Fibroblast of lung (primary cell): ENCODE measurements at regions not wholly inside any gene's neighbourhood (a gene's known extent, or its start where the extent isn't known, plus 50 kb on each side); places are given as distances from the start of the nearest gene placed in this dataset.
A peak's percentile ranks its signal among the peaks of the same experiment; 100 is the strongest.

Experiments
- DNase-seq, 2 donors: peaks; one replicate each; pipeline versions ENCODE4 v3.0.0 to v3.0.0-alpha.2; 2010; ENCODE audit warnings: low read depth in 2 of 2
- H2AFZ ChIP-seq: 2 replicates; pipeline ENCODE4 v1.5.1; 2012; ENCODE audit warnings: low read length, control low read depth, inconsistent platforms
- H3K27ac ChIP-seq: 2 replicates; pipeline ENCODE4 v1.5.1; 2011; ENCODE audit warnings: low read length, control low read depth; ENCODE audit not compliant: insufficient read depth
- H3K27me3 ChIP-seq: 2 replicates; pipeline ENCODE4 v1.5.1; 2011; ENCODE audit warnings: mild to moderate bottlenecking, low read length; ENCODE audit not compliant: control insufficient read depth, insufficient read depth
- H3K36me3 ChIP-seq: 2 replicates; pipeline ENCODE4 v1.5.1; 2011; ENCODE audit warnings: low read length; ENCODE audit not compliant: control insufficient read depth, insufficient read depth
- H3K4me1 ChIP-seq: 2 replicates; pipeline ENCODE4 v1.5.1; 2011; ENCODE audit warnings: low read length; ENCODE audit not compliant: control insufficient read depth, insufficient read depth; ENCODE audit errors: extremely low read depth
- H3K4me2 ChIP-seq: 2 replicates; pipeline ENCODE4 v1.5.1; 2011; ENCODE audit warnings: low read length, control low read depth; ENCODE audit not compliant: insufficient read depth; ENCODE audit errors: extremely low read depth
- H3K4me3 ChIP-seq, 4 experiments: fragments of 200-600 bp in 1 of 4; sonication (generic) in 1 of 4; replicated peaks in 1 of 4; 2 replicates each; pipeline ENCODE4 v1.5.1; 2011 to 2016; ENCODE audit warnings: low read length in 4 of 4, low read depth in 3 of 4, mild to moderate bottlenecking in 3 of 4, control low read depth in 2 of 4, inconsistent platforms in 1 of 4, mixed read lengths in 1 of 4; ENCODE audit not compliant: insufficient read depth in 1 of 4; ENCODE audit errors: control extremely low read depth in 1 of 4
- H3K79me2 ChIP-seq: 2 replicates; pipeline ENCODE4 v1.5.1; 2012; ENCODE audit warnings: mild to moderate bottlenecking, low read length, inconsistent platforms; ENCODE audit not compliant: control insufficient read depth, insufficient read depth
- H3K9ac ChIP-seq: 2 replicates; pipeline ENCODE4 v1.5.1; 2011; ENCODE audit warnings: mild to moderate bottlenecking, low read length, control low read depth; ENCODE audit not compliant: insufficient read depth
- H3K9me3 ChIP-seq: 2 replicates; pipeline ENCODE4 v1.5.1; 2012; ENCODE audit warnings: low read depth, low read length; ENCODE audit not compliant: control insufficient read depth, insufficient read depth
- H4K20me1 ChIP-seq: 2 replicates; pipeline ENCODE4 v1.5.1; 2011; ENCODE audit warnings: low read length; ENCODE audit not compliant: control insufficient read depth, insufficient read depth; ENCODE audit errors: extremely low read depth
- EZH2 ChIP-seq: IDR thresholded peaks from 2 replicates; pipeline ENCODE4 v1.5.1; 2012; ENCODE audit warnings: low read length, control low read depth, mild to moderate bottlenecking; ENCODE audit errors: missing control alignments
- TF ChIP-seq, protein P1 (sequence below), 2 donors: IDR thresholded peaks in 1 of 2; conservative IDR thresholded peaks in 1 of 2; 1 replicate in 1 of 2; 2 replicates in 1 of 2; pipeline ENCODE4 v1.5.1; 2011 to 2012; ENCODE audit warnings: low read length in 2 of 2, control low read depth in 1 of 2, inconsistent platforms in 1 of 2, low read depth in 1 of 2, mild to moderate bottlenecking in 1 of 2

DNA sequence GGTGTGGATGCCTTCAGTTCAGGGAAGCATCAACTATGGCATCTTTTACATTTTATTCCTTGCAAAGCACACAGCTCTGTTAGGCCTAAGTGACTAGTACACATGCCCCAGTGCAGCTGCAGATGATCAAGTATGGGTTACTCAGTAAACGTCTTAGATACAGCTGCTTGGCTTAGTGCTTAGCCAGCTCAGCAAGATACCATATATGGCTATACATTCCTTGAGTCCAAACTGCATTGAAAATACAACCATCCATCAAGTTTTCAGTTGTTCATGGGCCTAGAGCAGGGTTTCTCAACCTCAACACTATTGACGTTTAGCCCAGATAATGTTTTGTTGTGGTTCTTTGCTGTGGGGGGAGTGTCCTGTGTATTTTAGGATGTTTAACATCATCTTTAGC, 769.9 kb downstream of the TSN start:
- Histone ChIP-seq H4K20me1 (no peaks in the 10 kb centered on the region), H3K27ac (no peak overlapping the region), H3K36me3 (no peaks in the 10 kb centered on the region), H3K79me2 (no peaks in the 10 kb centered on the region), H3K9me3 (no peaks in the 10 kb centered on the region), H3K9ac (no peak overlapping the region), H2AFZ (no peak overlapping the region), H3K4me1 (no peaks in the 10 kb centered on the region), H3K27me3 (no peaks in the 10 kb centered on the region), H3K4me2 (no peak overlapping the region), H3K4me3 (no peak overlapping the region)
- TF ChIP-seq, protein P1, sequence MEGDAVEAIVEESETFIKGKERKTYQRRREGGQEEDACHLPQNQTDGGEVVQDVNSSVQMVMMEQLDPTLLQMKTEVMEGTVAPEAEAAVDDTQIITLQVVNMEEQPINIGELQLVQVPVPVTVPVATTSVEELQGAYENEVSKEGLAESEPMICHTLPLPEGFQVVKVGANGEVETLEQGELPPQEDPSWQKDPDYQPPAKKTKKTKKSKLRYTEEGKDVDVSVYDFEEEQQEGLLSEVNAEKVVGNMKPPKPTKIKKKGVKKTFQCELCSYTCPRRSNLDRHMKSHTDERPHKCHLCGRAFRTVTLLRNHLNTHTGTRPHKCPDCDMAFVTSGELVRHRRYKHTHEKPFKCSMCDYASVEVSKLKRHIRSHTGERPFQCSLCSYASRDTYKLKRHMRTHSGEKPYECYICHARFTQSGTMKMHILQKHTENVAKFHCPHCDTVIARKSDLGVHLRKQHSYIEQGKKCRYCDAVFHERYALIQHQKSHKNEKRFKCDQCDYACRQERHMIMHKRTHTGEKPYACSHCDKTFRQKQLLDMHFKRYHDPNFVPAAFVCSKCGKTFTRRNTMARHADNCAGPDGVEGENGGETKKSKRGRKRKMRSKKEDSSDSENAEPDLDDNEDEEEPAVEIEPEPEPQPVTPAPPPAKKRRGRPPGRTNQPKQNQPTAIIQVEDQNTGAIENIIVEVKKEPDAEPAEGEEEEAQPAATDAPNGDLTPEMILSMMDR (conservative IDR thresholded peaks at IDR 0.05 in 1 of 2, IDR thresholded peaks at IDR 0.05 in 1 of 2; ENCODE audit: low read depth in 1 of 2, low read length in 2 of 2), result no peak
- TF ChIP-seq EZH2, result no peak
- DNase-seq, result peak; percentile 5 to 51

DNA sequence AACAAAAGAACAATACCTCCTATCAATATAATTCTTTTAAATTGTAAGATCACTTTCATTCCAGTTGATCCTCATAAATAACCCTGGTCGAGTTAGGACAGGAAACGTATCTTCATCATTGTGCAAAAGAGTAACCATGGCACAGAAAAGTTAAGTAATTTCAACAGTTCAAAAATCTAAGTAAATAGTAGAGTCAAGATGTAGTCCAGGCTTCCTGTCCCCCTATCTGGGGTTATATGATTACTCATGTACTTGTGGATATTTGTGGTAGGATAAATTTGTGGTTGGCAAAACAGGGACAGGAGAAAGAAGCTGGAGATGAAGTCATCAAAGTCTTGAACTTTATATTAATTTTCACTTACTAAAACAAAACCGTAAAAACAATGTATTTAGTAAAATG, 772.6 kb downstream of the TSN start:
- TF ChIP-seq EZH2, result no peak
- TF ChIP-seq, protein P1 (conservative IDR thresholded peaks at IDR 0.05 in 1 of 2, IDR thresholded peaks at IDR 0.05 in 1 of 2; ENCODE audit: low read depth in 1 of 2, low read length in 2 of 2), result no peak
- Histone ChIP-seq H3K27ac (no peak overlapping the region), H3K4me3 (no peak overlapping the region), H3K27me3 (no peaks in the 10 kb centered on the region), H3K9ac (no peak overlapping the region), H3K79me2 (no peaks in the 10 kb centered on the region), H2AFZ (no peak overlapping the region), H3K9me3 (no peaks in the 10 kb centered on the region), H4K20me1 (no peaks in the 10 kb centered on the region), H3K36me3 (no peaks in the 10 kb centered on the region), H3K4me2 (no peak overlapping the region), H3K4me1 (no peaks in the 10 kb centered on the region)
- peak in 1 of 2 donors; percentile 30 for DNase-seq

DNA sequence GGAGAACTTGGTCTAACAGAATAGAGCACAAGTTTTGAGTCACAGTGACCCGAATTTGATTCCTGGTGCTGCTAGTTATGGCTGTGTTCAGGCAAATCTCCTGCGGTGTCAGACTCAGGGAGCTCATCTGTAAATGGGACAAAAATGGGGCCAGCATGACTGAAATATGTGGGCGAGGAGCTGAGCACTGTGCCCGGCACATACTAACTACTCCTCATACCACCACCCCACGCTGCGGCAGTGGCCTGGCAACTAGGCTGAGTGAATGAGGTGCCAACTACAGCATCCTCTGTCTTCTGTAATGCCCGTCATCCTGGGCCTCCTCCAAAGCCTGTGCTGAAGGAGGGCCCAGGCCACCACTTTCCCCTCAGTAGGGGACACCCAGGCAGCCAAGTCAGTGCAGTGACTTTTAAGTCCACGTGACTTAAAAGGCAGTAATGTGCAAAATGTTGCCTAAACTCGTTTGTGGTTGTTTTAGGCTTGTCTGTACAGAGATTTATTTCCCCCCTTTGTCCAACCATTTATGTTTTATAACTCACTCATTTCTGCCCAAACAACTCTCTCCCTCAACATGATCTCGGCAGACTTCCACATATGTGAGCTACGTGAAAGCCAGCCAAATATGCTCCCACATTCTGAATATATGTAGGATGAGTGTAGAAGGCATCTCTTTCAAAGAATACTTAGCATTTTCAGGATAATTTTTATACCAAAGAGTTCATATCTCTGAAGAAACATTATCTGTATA, 773.7 kb downstream of the TSN start:
- Histone ChIP-seq H3K9me3 (no peaks in the 10 kb centered on the region), H2AFZ (no peak overlapping the region), H3K9ac (no peak overlapping the region), H3K4me2 (no peak overlapping the region), H3K36me3 (no peaks in the 10 kb centered on the region), H3K4me1 (no peaks in the 10 kb centered on the region), H3K27ac (no peak overlapping the region), H4K20me1 (no peaks in the 10 kb centered on the region), H3K27me3 (no peaks in the 10 kb centered on the region), H3K4me3 (no peak overlapping the region), H3K79me2 (no peaks in the 10 kb centered on the region)
- TF ChIP-seq, protein P1 (conservative IDR thresholded peaks at IDR 0.05 in 1 of 2, IDR thresholded peaks at IDR 0.05 in 1 of 2; ENCODE audit: low read depth in 1 of 2, low read length in 2 of 2), result no peak
- TF ChIP-seq EZH2, result no peak
- DNase-seq, result no peak
